Fibroblast of the conjunctiva (primary cell): ENCODE measurements at regions not wholly inside any gene's neighbourhood (a gene's known extent, or its start where the extent isn't known, plus 50 kb on each side); places are given as distances from the start of the nearest gene placed in this dataset.

Experiments used
- DNase-seq: peaks from one replicate; pipeline ENCODE4 v3.0.0-alpha.2; 2010; ENCODE audit warnings: low read depth

GRCh38 chr13:108526286-108526685 is 103.1 kb upstream of the MYO16 start:
- no peak for DNase-seq

DNA sequence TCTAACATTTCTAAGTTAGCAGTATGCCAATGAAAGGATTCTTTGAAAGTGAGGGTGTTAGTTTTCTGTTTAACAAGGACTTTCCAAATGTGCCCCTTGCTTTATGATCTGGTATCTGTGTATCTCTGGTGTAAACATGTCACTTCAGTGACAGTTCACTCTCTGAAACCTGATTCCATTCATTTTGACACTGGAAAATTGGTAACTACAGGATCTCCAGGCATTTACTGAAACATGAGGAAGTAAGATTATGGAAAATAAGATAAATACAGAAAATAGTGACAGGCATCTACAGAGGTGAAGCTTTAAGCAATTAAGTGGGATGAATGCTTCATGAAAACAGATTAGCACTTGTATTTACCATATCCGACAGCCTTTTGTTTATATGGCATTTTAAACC is 101.6 kb upstream of the MYO16 start:
- no peak for DNase-seq

GRCh38 chr13:108528303-108528702 is 101.1 kb upstream of the MYO16 start:
- DNase-seq, result no peak

DNA sequence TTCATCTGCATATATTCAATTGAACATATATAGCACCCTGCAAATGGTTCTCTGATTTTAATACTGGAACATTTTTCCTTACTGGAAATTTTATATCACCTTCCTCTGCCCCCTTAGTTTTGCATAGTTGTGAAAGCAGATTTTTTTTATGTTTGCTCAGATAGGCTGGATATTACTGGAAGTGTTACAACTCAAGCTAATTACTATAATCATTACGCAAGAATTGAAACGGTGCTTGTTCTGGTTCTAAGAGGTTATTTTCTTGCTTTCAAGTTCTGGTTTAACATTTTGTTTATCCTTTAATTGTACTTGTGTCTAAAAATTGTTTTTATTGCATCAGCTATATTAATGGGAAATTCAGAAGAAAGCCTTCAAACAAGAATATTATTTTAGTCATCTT is 95.6 kb upstream of the MYO16 start:
- no peak for DNase-seq

DNA sequence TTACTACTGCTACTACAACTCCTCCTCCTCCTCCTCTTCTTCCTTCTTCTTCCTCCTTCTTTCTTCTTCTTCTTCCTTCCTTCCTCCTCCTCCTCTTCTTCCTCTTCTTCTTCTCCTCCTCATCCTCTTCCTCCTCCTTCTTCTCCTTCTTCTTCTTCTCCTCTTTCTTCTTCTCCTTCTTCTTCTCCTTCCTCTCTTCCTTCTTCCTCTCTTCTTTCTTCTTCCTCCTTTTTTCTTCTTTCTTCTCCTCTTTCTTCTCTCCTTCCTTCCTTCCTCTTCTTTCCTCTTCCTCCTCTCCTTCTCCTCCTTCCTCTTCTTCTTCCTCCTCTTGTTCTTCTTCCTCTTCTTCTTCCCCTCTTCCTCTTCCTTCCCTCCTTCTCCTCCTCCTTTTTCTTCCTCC is 94.7 kb upstream of the MYO16 start:
- no peak for DNase-seq

GRCh38 chr13:108549934-108550333 is 79.5 kb upstream of the MYO16 start:
- no peak for DNase-seq

GRCh38 chr13:108551674-108552073 is 77.7 kb upstream of the MYO16 start:
- DNase-seq, result no peak

DNA sequence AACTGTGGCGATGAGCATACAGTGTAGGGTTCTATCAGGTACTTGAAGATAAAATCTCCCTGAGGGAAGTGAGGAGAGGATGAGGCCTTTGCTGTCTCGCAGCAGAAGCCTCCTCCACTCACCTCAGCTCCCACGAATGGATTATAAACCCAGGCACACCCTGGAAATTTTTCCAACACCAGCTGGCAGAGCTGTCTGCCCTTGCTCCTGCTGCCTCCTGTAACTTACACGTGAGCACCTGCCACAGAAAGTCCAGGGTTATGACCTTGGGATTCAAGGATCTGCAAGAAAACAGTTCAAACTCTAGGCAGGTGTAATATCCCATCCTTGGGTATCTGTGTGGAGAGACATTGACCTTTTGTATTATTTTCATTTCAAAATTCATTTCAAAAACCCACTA is 70.9 kb upstream of the MYO16 start:
- DNase-seq, result no peak

GRCh38 chr13:108560093-108560492 is 69.3 kb upstream of the MYO16 start:
- DNase-seq, result no peak

GRCh38 chr13:108561149-108561548 is 68.3 kb upstream of the MYO16 start:
- no peak for DNase-seq

- no peak for DNase-seq
Measured at GRCh38 chr13:108566413-108567170, 62.8 kb upstream of the MYO16 start.

DNA sequence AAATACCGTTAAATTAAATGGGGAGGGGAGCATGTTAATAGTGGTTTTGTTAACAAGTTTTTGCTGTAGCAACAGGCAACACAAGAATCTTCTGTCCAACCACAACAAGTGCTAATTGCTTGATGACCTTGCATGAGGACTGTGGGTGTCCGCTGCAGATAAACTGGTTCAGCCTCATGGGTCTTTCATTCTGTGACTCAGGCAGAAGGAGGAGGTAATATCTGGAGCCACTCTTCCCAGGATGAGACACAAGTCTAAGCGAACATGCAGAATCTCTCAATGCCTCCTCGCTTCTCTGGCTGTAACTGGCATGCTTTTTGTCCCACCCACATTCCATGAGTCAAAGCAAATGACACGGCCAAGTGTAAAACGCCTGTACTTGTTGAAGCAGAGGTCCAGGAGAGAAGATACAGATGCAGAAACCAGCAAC is 56.6 kb upstream of the MYO16 start:
- no peak for DNase-seq

- DNase-seq, result no peak
Measured at GRCh38 chr13:108573455-108573854, 56.0 kb upstream of the MYO16 start.

GRCh38 chr13:108574856-108575255 is 54.6 kb upstream of the MYO16 start:
- DNase-seq, result no peak

DNA sequence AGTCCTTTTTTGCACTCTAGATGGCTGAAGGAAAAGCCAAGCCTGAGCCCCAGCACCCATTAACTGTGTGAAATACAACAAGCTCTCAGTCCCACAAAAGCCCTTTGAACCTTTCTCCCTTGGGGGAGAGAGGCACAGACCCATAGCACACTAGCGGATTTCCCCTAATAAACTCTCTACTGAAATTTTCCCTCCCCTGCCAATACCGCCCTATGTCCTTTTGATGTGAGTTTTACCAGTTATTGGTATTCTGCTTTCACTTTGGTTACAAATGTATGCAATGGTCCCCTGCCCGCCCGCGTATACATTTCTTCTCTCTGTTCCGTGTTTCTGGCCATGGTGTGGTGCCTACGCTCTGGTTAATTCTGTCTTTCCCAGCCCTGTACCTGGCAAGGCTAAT is 54.0 kb upstream of the MYO16 start:
- DNase-seq, result no peak
